ENCODE measurements at regions not wholly inside any gene's neighbourhood (a gene's known extent, or its start where the extent isn't known, plus 50 kb on each side); places are given as distances from the start of the nearest gene placed in this dataset.

DNA sequence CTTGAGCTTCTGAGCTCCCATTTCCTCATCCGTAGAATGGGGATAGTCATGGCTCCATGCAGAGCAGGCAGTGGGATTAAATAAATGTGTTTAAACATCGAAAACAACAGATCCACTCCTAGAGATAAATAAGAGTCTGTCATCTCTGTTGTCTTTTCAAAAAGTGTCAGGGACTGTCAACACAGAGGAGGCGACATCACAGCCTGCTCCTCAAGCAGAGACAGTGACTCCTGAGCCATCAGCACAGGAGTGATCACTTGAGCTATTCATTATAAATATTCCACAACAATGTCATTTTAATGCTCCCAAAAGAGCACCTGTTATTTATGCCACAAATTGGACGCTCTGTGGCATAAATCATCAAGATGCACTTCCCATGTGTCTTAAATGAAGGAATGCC lies 605.6 kb upstream of the CDH5 start:
- ATAC-seq (no peak), FAIRE-seq (no peak), DNase-seq (ENCODE audit: low spot score) (no peak)
- WGBS (ENCODE audit: low lambda C conversion rate): 25% methylated on average over 4 of the region's 4 CpGs
- Histone ChIP-seq H3K79me2 (ENCODE audit: insufficient read depth, low read length) (no peaks in the 10 kb centered on the region), H3K9ac (ENCODE audit: insufficient read depth, low read depth, low read length) (no peak overlapping the region), H3K36me3 (replicated peaks in 1 of 2; ENCODE audit: control insufficient read depth in 1 of 2, insufficient read depth in 2 of 2, low read length in 2 of 2) (no peaks in the 10 kb centered on the region), H3K27ac (ENCODE audit: extremely low read length, insufficient read depth, low read length) (no peak overlapping the region), H4K20me1 (ENCODE audit: insufficient read depth, low read length) (no peaks in the 10 kb centered on the region), H3K9me3 (ENCODE audit: low read length) (no peaks in the 10 kb centered on the region), H3K4me2 (ENCODE audit: low read depth, low read length) (no peak overlapping the region), H2AFZ (ENCODE audit: low read length) (no peak overlapping the region), H3K4me3 (replicated peaks in 1 of 3; ENCODE audit: insufficient read depth in 1 of 3, low read depth in 2 of 3, low read length in 3 of 3) (no peak overlapping the region), H3K4me1 (ENCODE audit: insufficient read depth, low read length) (peaks cover 13% of the 10 kb centered on the region), H3K27me3 (ENCODE audit: control insufficient read depth in 1 of 2, insufficient read depth in 2 of 2, low read length in 2 of 2) (peaks cover 0 to 2% of the 10 kb centered on the region in 2 experiments; a peak in 1 of 5 replicates)
- ChIA-PET POLR2A (no interaction called here), CTCF (ENCODE audit: low intra/inter-chr PET ratio, low total read pairs) (no interaction called here)
- intact Hi-C loops (cut with micrococcal nuclease; ENCODE audit: unreplicated experiment) (no loop called here), in situ Hi-C loops (cut with HindIII; ENCODE audit: extremely low pct_ligation_motif_present, low pct_unique_long_range_greater_than_20kb) (no loop called here)
- no TSS peak for BruUV-seq (replicated peaks)
- TF ChIP-seq RARG (CRISPR knock-in tag; IDR thresholded peaks at IDR 0.05; ENCODE audit: low read depth): no peak
- no peak for TF ChIP-seq ZNF747 (CRISPR knock-in tag; IDR thresholded peaks at IDR 0.05; ENCODE audit: borderline replicate concordance)
- no peak for TF ChIP-seq ZNF850 (CRISPR knock-in tag; conservative IDR thresholded peaks at IDR 0.05)
- TF ChIP-seq, protein P1, sequence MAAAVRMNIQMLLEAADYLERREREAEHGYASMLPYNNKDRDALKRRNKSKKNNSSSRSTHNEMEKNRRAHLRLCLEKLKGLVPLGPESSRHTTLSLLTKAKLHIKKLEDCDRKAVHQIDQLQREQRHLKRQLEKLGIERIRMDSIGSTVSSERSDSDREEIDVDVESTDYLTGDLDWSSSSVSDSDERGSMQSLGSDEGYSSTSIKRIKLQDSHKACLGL (CRISPR knock-in tag; IDR thresholded peaks at IDR 0.05): no peak
- no peak for TF ChIP-seq SPEN (CRISPR knock-in tag; IDR thresholded peaks at IDR 0.05; ENCODE audit: low read depth)
- no peak for TF ChIP-seq RFX3 (CRISPR knock-in tag; IDR thresholded peaks at IDR 0.05)
- no peak for TF ChIP-seq ZFYVE20 (CRISPR knock-in tag; IDR thresholded peaks at IDR 0.05; ENCODE audit: borderline replicate concordance, low read depth)
- no peak for TF ChIP-seq HDAC1 (CRISPR knock-in tag; IDR thresholded peaks at IDR 0.05)
- no peak for TF ChIP-seq ZBTB49 (CRISPR knock-in tag; IDR thresholded peaks at IDR 0.05; ENCODE audit: borderline replicate concordance)
- TF ChIP-seq, protein P2, sequence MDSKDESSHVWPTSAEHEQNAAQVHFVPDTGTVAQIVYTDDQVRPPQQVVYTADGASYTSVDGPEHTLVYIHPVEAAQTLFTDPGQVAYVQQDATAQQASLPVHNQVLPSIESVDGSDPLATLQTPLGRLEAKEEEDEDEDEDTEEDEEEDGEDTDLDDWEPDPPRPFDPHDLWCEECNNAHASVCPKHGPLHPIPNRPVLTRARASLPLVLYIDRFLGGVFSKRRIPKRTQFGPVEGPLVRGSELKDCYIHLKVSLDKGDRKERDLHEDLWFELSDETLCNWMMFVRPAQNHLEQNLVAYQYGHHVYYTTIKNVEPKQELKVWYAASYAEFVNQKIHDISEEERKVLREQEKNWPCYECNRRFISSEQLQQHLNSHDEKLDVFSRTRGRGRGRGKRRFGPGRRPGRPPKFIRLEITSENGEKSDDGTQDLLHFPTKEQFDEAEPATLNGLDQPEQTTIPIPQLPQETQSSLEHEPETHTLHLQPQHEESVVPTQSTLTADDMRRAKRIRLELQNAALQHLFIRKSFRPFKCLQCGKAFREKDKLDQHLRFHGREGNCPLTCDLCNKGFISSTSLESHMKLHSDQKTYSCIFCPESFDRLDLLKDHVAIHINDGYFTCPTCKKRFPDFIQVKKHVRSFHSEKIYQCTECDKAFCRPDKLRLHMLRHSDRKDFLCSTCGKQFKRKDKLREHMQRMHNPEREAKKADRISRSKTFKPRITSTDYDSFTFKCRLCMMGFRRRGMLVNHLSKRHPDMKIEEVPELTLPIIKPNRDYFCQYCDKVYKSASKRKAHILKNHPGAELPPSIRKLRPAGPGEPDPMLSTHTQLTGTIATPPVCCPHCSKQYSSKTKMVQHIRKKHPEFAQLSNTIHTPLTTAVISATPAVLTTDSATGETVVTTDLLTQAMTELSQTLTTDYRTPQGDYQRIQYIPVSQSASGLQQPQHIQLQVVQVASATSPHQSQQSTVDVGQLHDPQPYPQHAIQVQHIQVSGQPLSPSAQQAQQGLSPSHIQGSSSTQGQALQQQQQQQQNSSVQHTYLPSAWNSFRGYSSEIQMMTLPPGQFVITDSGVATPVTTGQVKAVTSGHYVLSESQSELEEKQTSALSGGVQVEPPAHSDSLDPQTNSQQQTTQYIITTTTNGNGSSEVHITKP (CRISPR knock-in tag; IDR thresholded peaks at IDR 0.05; ENCODE audit: low read depth): no peak
- no peak for TF ChIP-seq MTA1 (CRISPR knock-in tag; IDR thresholded peaks at IDR 0.05; ENCODE audit: borderline replicate concordance)
- TF ChIP-seq ZNF674 (CRISPR knock-in tag; IDR thresholded peaks at IDR 0.05; ENCODE audit: low read depth): no peak
- TF ChIP-seq ZBTB8A (CRISPR knock-in tag; IDR thresholded peaks at IDR 0.05; ENCODE audit: borderline replicate concordance, low read depth): no peak
- TF ChIP-seq, protein P3, sequence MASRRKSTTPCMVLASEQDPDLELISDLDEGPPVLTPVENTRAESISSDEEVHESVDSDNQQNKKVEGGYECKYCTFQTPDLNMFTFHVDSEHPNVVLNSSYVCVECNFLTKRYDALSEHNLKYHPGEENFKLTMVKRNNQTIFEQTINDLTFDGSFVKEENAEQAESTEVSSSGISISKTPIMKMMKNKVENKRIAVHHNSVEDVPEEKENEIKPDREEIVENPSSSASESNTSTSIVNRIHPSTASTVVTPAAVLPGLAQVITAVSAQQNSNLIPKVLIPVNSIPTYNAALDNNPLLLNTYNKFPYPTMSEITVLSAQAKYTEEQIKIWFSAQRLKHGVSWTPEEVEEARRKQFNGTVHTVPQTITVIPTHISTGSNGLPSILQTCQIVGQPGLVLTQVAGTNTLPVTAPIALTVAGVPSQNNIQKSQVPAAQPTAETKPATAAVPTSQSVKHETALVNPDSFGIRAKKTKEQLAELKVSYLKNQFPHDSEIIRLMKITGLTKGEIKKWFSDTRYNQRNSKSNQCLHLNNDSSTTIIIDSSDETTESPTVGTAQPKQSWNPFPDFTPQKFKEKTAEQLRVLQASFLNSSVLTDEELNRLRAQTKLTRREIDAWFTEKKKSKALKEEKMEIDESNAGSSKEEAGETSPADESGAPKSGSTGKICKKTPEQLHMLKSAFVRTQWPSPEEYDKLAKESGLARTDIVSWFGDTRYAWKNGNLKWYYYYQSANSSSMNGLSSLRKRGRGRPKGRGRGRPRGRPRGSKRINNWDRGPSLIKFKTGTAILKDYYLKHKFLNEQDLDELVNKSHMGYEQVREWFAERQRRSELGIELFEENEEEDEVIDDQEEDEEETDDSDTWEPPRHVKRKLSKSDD (CRISPR knock-in tag; IDR thresholded peaks at IDR 0.05; ENCODE audit: low read depth): no peak
- TF ChIP-seq NCOR1 (IDR thresholded peaks at IDR 0.05; ENCODE audit: borderline replicate concordance, low read length): no peak
